ENCODE measurements at regions not wholly inside any gene's neighbourhood (a gene's known extent, or its start where the extent isn't known, plus 50 kb on each side); places are given as distances from the start of the nearest gene placed in this dataset.

- POLR2A ChIA-PET = no interaction called here
- intact Hi-C loops (cut with micrococcal nuclease; ENCODE audit: unreplicated experiment) (no loop called here), in situ Hi-C loops (cut with HindIII; ENCODE audit: low pct_unique_long_range_greater_than_20kb, low sequenced_read_pairs) (no loop called here)
- no peaks in the 10 kb centered on the region for H3K27me3 ChIP-seq (ENCODE audit: control insufficient read depth, insufficient read depth, low read length)
- no peak for ATAC-seq
- TF ChIP-seq SIN3A (IDR thresholded peaks at IDR 0.05; ENCODE audit: borderline replicate concordance, insufficient read depth, low read depth, low read length) = no peak
- no peak for TF ChIP-seq POLR2AphosphoS5 (IDR thresholded peaks at IDR 0.05; ENCODE audit: low read depth, low read length)
- no peak for TF ChIP-seq REST (IDR thresholded peaks at IDR 0.05; ENCODE audit: insufficient read depth in 1 of 2, low read depth in 2 of 2, low read length in 1 of 2)
- no peak for TF ChIP-seq CTCF (IDR thresholded peaks at IDR 0.05)
- no peak for TF ChIP-seq TCF7L2 (IDR thresholded peaks at IDR 0.05; ENCODE audit: low read depth, low read length)
- no peak overlapping the region for H3K27ac ChIP-seq (ENCODE audit: low read length)
- no peak overlapping the region for H3K4me3 ChIP-seq (ENCODE audit: low read depth in 2 of 2, low read length in 2 of 2)
- CTCF ChIA-PET = no interaction called here
- no peak for DNase-seq (ENCODE audit: low read depth, low spot score)
- H3K36me3 ChIP-seq (ENCODE audit: control insufficient read depth, insufficient read depth, low read length) = no peaks in the 10 kb centered on the region
- BruUV-seq (replicated peaks) = no TSS peak
- H3K4me1 ChIP-seq (ENCODE audit: control insufficient read depth, insufficient read depth, low read length) = no peaks in the 10 kb centered on the region
- no peaks in the 10 kb centered on the region for H3K9me3 ChIP-seq (ENCODE audit: control insufficient read depth, insufficient read depth, low read depth, low read length)
These were observed 125.3 kb upstream of the MEF2C start for GRCh38 chr5:89008291-89008690.

- BruUV-seq (replicated peaks) = no TSS peak
- H3K4me1 ChIP-seq (ENCODE audit: control insufficient read depth, insufficient read depth, low read length) = no peaks in the 10 kb centered on the region
- DNase-seq (ENCODE audit: low read depth, low spot score) (no peak), ATAC-seq (no peak)
- no peaks in the 10 kb centered on the region for H3K9me3 ChIP-seq (ENCODE audit: control insufficient read depth, insufficient read depth, low read depth, low read length)
- TF ChIP-seq REST (IDR thresholded peaks at IDR 0.05; ENCODE audit: insufficient read depth in 1 of 2, low read depth in 2 of 2, low read length in 1 of 2) (no peak), SIN3A (IDR thresholded peaks at IDR 0.05; ENCODE audit: borderline replicate concordance, insufficient read depth, low read depth, low read length) (no peak), CTCF (IDR thresholded peaks at IDR 0.05) (no peak), TCF7L2 (IDR thresholded peaks at IDR 0.05; ENCODE audit: low read depth, low read length) (no peak), POLR2AphosphoS5 (IDR thresholded peaks at IDR 0.05; ENCODE audit: low read depth, low read length) (no peak)
- ChIA-PET CTCF (no interaction called here), POLR2A (no interaction called here)
- H3K27me3 ChIP-seq (ENCODE audit: control insufficient read depth, insufficient read depth, low read length) = no peaks in the 10 kb centered on the region
- in situ Hi-C loops (cut with HindIII; ENCODE audit: low pct_unique_long_range_greater_than_20kb, low sequenced_read_pairs) (no loop called here), intact Hi-C loops (cut with micrococcal nuclease; ENCODE audit: unreplicated experiment) (no loop called here)
- no peak overlapping the region for H3K4me3 ChIP-seq (ENCODE audit: low read depth in 2 of 2, low read length in 2 of 2)
- H3K27ac ChIP-seq (ENCODE audit: low read length) = no peak overlapping the region
- H3K36me3 ChIP-seq (ENCODE audit: control insufficient read depth, insufficient read depth, low read length) = no peaks in the 10 kb centered on the region
These were observed 123.0 kb upstream of the MEF2C start for GRCh38 chr5:89005990-89006389.
